Ovary (tissue), 3 donors: ENCODE measurements at regions not wholly inside any gene's neighbourhood (a gene's known extent, or its start where the extent isn't known, plus 50 kb on each side); places are given as distances from the start of the nearest gene placed in this dataset.

Experiments used
- CTCF ChIP-seq, 3 donors: fragments of 450-650 bp in 2 of 3; fragments of 200-600 bp in 1 of 3; IDR thresholded peaks; one replicate each; pipeline versions ENCODE4 v1.5.1 to v1.8.0; 2016 to 2022; ENCODE audit warnings: antibody characterized with exemption in 3 of 3, mild to moderate bottlenecking in 1 of 3
- EP300 ChIP-seq: sonication (generic); formaldehyde crosslinking; IDR thresholded peaks from one replicate; pipeline ENCODE4 v1.6.1; 2017; ENCODE audit warnings: antibody characterized with exemption
- POLR2A ChIP-seq: fragments of 450-650 bp; IDR thresholded peaks from one replicate; pipeline ENCODE4 v1.6.1; 2017; ENCODE audit warnings: antibody characterized with exemption, mild to moderate bottlenecking, moderate library complexity
- donor health status: DM: no; HTN: no; CAD: no.

DNA sequence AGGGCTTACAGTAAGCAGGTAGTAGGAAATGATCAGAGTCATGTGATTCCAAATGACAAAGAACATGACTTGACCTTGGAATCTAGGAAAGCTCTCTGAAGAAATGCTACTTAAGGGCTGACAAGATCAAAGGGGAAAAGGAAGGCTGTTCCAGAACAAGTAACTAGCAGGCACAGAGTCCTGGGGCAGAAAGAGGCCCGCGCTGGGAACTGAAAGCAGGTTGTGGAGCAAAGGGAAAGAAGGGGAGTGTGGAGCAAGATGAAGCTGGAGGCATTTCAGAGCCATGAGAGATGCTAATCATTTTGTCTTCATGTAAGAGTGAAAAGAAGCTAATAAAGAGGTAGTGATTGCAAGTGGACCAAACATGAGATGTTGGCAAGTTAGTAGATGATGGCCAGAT, 397.5 kb downstream of the DTWD2 start:
- TF ChIP-seq POLR2A (no peak), CTCF (IDR thresholded peaks at IDR 0.05) (no peak), EP300 (no peak)
